ENCODE measurements at regions not wholly inside any gene's neighbourhood (a gene's known extent, or its start where the extent isn't known, plus 50 kb on each side); places are given as distances from the start of the nearest gene placed in this dataset.

DNA sequence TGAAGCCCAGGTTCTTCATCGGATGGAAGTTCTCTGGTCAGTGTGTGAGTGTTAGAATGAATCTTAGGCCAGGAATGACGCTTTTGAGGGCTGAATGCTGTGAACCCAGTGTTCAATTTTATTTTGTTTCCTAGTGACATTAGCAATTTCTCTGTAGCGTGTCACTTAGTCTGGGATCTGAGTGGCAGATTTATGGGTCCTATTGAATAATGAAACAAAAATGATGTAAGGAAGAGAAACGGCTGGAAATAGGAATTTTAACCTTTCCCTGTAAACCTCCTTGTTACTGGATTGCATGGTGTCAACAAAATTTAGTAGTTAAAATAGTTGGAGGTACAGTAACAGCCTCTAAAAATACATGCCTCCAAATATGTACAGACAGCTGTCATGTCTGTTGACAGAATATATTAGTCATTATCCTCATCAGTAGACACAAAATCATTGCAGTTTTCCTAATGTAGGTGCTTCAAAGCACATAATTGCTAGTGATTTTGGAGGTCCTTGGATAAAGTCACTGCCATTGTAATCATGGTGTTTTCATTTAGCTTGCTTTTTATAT, 223.8 kb upstream of the SPRED2 start:
- TF ChIP-seq, protein P1, sequence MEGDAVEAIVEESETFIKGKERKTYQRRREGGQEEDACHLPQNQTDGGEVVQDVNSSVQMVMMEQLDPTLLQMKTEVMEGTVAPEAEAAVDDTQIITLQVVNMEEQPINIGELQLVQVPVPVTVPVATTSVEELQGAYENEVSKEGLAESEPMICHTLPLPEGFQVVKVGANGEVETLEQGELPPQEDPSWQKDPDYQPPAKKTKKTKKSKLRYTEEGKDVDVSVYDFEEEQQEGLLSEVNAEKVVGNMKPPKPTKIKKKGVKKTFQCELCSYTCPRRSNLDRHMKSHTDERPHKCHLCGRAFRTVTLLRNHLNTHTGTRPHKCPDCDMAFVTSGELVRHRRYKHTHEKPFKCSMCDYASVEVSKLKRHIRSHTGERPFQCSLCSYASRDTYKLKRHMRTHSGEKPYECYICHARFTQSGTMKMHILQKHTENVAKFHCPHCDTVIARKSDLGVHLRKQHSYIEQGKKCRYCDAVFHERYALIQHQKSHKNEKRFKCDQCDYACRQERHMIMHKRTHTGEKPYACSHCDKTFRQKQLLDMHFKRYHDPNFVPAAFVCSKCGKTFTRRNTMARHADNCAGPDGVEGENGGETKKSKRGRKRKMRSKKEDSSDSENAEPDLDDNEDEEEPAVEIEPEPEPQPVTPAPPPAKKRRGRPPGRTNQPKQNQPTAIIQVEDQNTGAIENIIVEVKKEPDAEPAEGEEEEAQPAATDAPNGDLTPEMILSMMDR (IDR thresholded peaks at IDR 0.05) = no peak
- no peak for TF ChIP-seq POLR2A (IDR thresholded peaks at IDR 0.05)

Data from Peyer's patch (tissue), 4 donors.